Upper lobe of left lung (tissue), 4 donors: ENCODE measurements at regions not wholly inside any gene's neighbourhood (a gene's known extent, or its start where the extent isn't known, plus 50 kb on each side); places are given as distances from the start of the nearest gene placed in this dataset.

ENCODE experiments used
- EP300 ChIP-seq, 4 donors: sonication (generic); formaldehyde crosslinking; IDR thresholded peaks; one replicate each; pipeline ENCODE4 v1.5.1; 2017; ENCODE audit warnings: antibody characterized with exemption in 4 of 4, control low read depth in 2 of 4
- POLR2A ChIP-seq, 4 donors: fragments of 450-650 bp; IDR thresholded peaks; one replicate each; pipeline ENCODE4 v1.5.1; 2016 to 2017; ENCODE audit warnings: antibody characterized with exemption in 4 of 4, mild to moderate bottlenecking in 2 of 4
- POLR2AphosphoS5 ChIP-seq, 2 donors: sonication (generic); formaldehyde crosslinking; IDR thresholded peaks; one replicate each; pipeline ENCODE4 v1.5.1; 2017; ENCODE audit warnings: antibody characterized with exemption in 2 of 2
- TF ChIP-seq, protein P1 (sequence below), 6 experiments: fragments of 450-650 bp in 4 of 6; fragments of 200-600 bp in 2 of 6; sonication (generic) in 2 of 6; IDR thresholded peaks; one replicate each; pipeline ENCODE4 v1.5.1; 2016 to 2019; ENCODE audit warnings: antibody characterized with exemption in 6 of 6

GRCh38 chr7:41084381-41084780 lies 618.5 kb downstream of the INHBA start:
- TF ChIP-seq EP300 (IDR thresholded peaks at IDR 0.05) (no peak), POLR2A (IDR thresholded peaks at IDR 0.05) (no peak), POLR2AphosphoS5 (IDR thresholded peaks at IDR 0.05) (no peak)
- TF ChIP-seq, protein P1, sequence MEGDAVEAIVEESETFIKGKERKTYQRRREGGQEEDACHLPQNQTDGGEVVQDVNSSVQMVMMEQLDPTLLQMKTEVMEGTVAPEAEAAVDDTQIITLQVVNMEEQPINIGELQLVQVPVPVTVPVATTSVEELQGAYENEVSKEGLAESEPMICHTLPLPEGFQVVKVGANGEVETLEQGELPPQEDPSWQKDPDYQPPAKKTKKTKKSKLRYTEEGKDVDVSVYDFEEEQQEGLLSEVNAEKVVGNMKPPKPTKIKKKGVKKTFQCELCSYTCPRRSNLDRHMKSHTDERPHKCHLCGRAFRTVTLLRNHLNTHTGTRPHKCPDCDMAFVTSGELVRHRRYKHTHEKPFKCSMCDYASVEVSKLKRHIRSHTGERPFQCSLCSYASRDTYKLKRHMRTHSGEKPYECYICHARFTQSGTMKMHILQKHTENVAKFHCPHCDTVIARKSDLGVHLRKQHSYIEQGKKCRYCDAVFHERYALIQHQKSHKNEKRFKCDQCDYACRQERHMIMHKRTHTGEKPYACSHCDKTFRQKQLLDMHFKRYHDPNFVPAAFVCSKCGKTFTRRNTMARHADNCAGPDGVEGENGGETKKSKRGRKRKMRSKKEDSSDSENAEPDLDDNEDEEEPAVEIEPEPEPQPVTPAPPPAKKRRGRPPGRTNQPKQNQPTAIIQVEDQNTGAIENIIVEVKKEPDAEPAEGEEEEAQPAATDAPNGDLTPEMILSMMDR (IDR thresholded peaks at IDR 0.05) = no peak
